ENCODE measurements at regions not wholly inside any gene's neighbourhood (a gene's known extent, or its start where the extent isn't known, plus 50 kb on each side); places are given as distances from the start of the nearest gene placed in this dataset.
A peak's percentile ranks its signal among the peaks of the same experiment; 100 is the strongest.

DNA sequence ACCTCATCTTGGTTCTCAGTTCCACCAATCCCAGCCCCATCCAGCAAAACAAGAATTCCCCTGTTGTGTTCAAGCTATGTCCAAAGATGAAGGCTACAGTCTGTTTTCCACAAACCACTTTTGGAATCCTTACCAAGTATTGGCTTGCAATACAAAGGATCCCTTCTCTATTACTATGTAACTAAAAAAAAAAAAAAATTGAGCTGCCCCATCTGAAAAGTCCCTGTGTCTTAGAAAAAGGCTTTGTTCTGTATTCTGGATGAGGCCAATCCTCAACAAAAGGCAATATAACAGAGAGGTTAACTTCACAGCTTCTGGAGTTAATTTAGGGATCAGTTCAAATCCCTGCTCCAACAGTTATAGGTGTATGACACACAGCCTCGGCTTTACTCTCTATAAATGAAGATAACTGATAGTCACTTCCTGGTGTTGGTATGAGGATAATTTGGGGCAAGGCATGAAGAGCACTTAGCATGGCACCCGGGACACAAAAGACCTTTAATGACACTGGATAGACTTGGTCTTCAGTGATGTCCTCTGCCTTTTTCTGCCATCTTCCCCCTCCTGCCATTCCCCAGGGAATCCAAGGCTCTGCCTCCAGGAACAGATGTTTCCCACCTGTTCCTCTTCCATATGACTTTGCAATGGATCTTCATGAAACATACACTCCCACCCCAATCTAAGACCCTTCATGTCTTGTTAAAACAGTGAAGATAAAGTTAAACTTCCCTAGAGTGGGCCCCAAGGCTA is 61.2 kb upstream of the ATL2 start:
- in situ Hi-C loops (cut with HindIII; ENCODE audit: low pct_unique_long_range_greater_than_20kb, low sequenced_read_pairs): no loop called here

DNA sequence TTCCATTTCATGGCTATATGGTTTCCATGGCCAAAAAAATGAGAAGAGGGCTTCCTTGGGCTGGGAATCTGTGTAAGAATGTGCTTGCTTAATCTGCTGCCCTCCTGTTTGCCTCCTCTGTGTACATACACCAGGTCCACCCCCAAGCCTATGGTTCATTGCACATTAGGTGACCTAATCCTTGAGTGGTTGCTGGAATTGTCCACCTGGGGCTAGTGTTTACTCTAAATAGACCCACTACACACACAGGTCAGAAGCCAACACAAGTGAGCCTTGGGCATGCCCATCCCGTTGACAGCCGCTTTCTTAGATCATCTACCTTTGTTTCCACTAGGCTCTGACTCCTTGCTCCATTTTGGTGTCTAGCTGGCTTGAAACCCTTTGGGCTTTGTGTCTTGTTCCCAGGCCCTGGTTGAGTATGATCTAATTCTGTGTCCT is 59.2 kb upstream of the ATL2 start:
- DNase-seq (ENCODE audit: low read depth): peak; percentile 85
- in situ Hi-C loops (cut with HindIII; ENCODE audit: low pct_unique_long_range_greater_than_20kb, low sequenced_read_pairs): no loop called here

More for the DNA sequence above, 61.2 kb upstream of the ATL2 start:
- no peak for DNase-seq (ENCODE audit: low read depth)

DNA sequence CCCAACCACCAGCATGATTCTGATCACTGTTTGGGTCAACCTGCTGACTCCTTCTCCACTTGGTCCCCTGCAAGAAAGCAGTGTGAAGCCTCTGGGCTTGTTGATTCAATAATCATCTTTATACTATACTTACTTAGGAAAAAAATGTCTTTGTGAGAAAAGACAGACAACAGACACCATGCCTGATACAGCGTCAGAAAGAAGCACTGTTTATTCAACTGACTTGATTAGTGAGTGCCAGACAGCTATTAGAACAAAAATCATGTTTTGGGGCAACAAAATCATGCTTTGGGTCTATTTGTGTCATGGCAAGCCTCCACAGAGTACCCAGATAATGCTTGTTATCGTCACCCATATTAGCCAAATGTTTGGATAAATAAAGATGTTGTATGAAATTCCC is 58.7 kb upstream of the ATL2 start:
- in situ Hi-C loops (cut with HindIII; ENCODE audit: low pct_unique_long_range_greater_than_20kb, low sequenced_read_pairs): no loop called here
- DNase-seq (ENCODE audit: low read depth): no peak

DNA sequence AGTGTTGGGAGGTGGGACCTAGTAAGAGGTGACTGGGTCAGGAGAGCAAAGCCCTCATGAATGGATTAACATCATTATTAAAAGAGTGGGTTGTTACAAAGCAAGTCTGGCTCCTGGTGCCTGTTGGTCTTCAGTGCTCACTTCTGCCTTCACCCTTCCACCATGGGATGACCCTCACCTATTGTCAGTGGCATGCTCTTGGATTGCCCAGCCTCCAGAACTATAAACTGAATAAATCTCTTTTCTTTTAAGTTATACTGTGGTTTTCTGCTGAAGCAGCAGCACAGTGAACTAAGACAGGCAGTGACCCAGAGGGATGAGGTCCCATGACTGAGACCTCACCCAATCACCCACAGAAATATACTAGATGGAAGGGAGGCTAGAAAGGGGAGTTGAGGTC is 57.5 kb upstream of the ATL2 start:
- no peak for DNase-seq (ENCODE audit: low read depth)
- in situ Hi-C loops (cut with HindIII; ENCODE audit: low pct_unique_long_range_greater_than_20kb, low sequenced_read_pairs): no loop called here

DNA sequence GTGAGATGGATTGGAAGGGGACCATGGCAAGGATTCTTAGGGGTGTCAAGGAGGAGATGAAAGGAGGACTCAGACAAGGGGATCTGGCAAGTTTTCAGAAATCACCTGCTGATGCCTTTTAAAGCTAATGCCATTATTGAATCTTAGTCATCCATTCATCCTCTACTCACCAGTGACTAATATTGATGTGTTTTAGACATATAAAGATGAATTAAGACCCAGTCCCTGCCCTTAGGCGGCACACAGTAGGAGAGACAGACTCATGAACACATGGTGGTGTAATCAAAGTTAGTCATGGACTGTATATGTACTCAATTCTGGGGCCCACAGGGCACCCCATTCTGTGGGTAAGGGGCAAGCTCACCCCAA is 56.5 kb upstream of the ATL2 start:
- peak; percentile 51 for DNase-seq (ENCODE audit: low read depth)
- in situ Hi-C loops (cut with HindIII; ENCODE audit: low pct_unique_long_range_greater_than_20kb, low sequenced_read_pairs): no loop called here

DNA sequence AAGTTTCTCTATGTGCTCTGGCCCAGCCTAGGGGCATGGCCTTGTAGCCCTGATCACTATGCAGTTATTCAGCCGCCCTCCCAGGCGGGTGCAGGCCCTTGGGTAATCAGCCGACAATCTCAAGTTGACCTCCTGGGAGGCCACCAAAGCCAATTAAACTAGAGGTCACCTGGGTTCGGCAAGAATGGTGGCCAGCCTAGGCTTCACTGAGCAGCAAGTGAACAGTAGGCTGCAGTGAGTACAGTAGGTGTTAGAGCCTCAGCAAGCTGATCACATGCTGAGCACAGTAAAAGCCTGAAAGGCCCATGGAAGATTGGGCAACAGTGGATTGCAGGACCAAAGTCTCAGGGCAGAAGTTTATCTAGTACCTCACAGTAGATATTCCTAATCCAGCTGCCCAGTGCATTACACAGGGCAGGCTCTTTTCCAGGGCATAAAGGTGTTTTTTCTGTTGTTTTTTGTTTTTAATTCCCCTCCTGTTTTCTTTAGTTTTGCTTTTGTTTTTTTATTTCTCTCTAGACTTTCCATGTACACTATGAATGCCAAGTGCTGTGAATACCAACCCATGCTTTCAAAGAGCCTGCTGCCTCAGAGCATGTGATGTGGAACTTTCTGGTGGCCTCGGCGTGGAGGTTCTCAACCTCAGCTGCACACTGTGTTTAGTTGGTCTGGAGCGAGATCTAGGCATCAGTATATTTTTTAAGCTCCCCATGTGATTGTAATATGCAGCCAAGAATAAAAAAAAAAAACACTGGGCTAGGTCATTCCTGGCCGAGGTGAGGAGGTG is 55.9 kb upstream of the ATL2 start:
- peak; percentile 91 for DNase-seq (ENCODE audit: low read depth)
- in situ Hi-C loops (cut with HindIII; ENCODE audit: low pct_unique_long_range_greater_than_20kb, low sequenced_read_pairs): no loop called here

DNA sequence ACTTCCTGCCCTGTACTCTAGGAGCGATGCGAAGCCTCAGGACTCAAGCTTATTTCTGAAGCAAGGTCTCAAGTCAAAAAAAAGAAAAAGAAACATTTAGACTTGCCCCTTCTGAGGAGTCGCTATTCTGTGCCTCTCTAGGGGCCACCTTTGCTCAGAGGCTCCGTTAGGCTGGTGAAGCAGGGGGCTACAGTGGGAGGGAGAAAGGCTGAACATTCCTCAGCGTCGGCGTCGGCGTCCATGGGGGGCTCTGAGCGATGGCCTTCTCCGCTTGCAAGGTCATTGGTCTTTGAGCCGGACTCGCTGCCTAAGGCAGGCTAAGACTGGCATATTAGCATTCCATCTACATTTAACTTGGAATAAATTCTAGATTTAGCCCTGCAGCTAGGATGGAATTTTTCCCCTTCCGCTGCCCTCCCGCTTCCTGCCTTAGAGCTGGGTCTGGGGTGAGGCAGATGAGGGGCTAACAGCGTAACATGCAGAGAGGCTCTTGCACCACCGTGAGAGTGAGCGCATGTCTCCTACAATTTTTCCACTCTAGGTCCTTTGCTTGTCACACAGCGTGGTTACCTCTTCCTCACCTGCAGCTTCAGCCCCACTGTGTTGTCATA is 53.6 kb upstream of the ATL2 start:
- DNase-seq (ENCODE audit: low read depth): no peak
- in situ Hi-C loops (cut with HindIII; ENCODE audit: low pct_unique_long_range_greater_than_20kb, low sequenced_read_pairs): no loop called here

DNA sequence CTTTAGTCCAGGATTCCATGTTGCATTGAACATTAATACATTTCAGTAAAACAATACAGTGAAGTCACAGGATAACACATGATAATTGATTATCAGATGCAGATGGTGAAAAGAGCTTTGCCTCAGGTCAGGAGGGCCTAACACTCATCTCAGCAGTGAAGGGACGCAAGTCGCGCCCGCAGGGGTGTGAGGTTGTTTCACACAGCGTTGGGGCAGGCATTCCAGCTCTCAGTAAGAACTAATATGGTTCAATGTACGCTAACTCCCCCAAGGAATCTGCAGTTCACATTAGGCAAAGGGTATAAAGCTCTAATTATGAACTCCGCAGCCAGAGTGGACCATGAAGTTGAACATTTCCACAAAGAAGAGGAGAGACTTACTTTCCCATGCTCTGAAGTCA is 53.1 kb upstream of the ATL2 start:
- no peak for DNase-seq (ENCODE audit: low read depth)
- in situ Hi-C loops (cut with HindIII; ENCODE audit: low pct_unique_long_range_greater_than_20kb, low sequenced_read_pairs): no loop called here

DNA sequence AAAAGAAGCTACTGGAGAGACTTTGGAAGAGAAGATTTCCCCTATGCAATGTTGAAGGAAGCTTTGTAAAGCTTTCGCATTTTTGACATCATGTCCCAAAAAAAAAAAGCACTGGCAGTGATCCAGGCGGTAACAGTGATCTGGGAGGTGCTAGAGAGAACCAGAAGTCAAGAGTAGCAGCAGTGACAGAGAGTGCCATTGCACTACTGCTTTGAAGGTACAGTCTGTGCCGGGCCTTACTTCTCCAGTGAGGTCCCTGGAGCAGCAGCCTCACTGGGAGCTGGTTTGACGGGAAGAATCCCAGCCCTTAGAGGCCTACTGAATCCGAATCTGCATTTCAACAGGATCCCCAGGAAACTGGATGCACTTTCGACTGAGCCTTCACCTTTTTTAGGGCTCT is 50.9 kb upstream of the ATL2 start:
- in situ Hi-C loops (cut with HindIII; ENCODE audit: low pct_unique_long_range_greater_than_20kb, low sequenced_read_pairs): no loop called here
- DNase-seq (ENCODE audit: low read depth): no peak

DNA sequence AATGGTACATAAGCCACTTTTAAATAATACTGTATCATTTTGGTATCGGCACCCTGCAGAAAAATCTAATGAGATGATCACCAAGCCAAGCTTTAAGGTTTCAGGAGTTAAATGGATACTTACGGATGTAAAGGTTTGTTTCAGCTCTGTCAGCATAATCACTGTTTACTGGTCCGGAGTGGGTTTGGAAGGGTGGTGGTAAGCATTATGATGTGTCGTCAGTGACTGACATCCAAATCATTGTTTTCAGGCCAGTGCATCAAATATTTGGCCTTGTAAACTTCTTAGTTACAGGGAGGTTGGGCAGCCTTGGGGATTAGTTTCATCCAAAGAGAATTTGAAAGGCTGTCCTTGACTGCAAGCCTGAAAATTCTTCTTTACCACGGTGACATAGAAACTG is 50.0 kb upstream of the ATL2 start:
- in situ Hi-C loops (cut with HindIII; ENCODE audit: low pct_unique_long_range_greater_than_20kb, low sequenced_read_pairs): no loop called here
- no peak for DNase-seq (ENCODE audit: low read depth)
